SKM-1 treated with dmso at 0.1 percent for 144 hours (cell line): ENCODE measurements at regions not wholly inside any gene's neighbourhood (a gene's known extent, or its start where the extent isn't known, plus 50 kb on each side); places are given as distances from the start of the nearest gene placed in this dataset.

Source experiments
- DNase-seq: peaks from one replicate; lab custom pipeline; 2025; ENCODE audit not compliant: unreplicated experiment; lab: John Stamatoyannopoulos, UW

GRCh38 chr22:47572443-47572842 lies 810.0 kb downstream of the TBC1D22A start:
- no peak for DNase-seq

GRCh38 chr22:47571616-47572015 lies 809.2 kb downstream of the TBC1D22A start:
- DNase-seq: no peak

- no peak for DNase-seq
Observed at GRCh38 chr22:47570851-47571250, 808.4 kb downstream of the TBC1D22A start.

- DNase-seq: no peak
Observed at GRCh38 chr22:47570300-47570685, 807.8 kb downstream of the TBC1D22A start.

- DNase-seq: no peak
Observed at GRCh38 chr22:47569389-47570299, 807.2 kb downstream of the TBC1D22A start.

- DNase-seq: no peak
Observed at GRCh38 chr22:47568700-47569099, 806.2 kb downstream of the TBC1D22A start.

- no peak for DNase-seq
Observed at GRCh38 chr22:47567126-47568090, 805.0 kb downstream of the TBC1D22A start.

- no peak for DNase-seq
Observed at GRCh38 chr22:47566491-47566890, 804.0 kb downstream of the TBC1D22A start.

- no peak for DNase-seq
Observed at GRCh38 chr22:47565607-47566006, 803.2 kb downstream of the TBC1D22A start.

GRCh38 chr22:47564651-47565434 lies 802.4 kb downstream of the TBC1D22A start:
- DNase-seq: no peak

GRCh38 chr22:47564158-47564450 lies 801.7 kb downstream of the TBC1D22A start:
- no peak for DNase-seq

- no peak for DNase-seq
Observed at GRCh38 chr22:47563406-47564157, 801.1 kb downstream of the TBC1D22A start.

GRCh38 chr22:47561766-47562165 lies 799.3 kb downstream of the TBC1D22A start:
- no peak for DNase-seq

GRCh38 chr22:47561115-47561675 lies 798.7 kb downstream of the TBC1D22A start:
- DNase-seq: no peak

- DNase-seq: no peak
Observed at GRCh38 chr22:47558828-47559700, 796.6 kb downstream of the TBC1D22A start.

GRCh38 chr22:47556473-47556872 lies 794.0 kb downstream of the TBC1D22A start:
- no peak for DNase-seq

GRCh38 chr22:47553436-47553835 lies 791.0 kb downstream of the TBC1D22A start:
- DNase-seq: no peak

- DNase-seq: no peak
Observed at GRCh38 chr22:47552541-47553205, 790.2 kb downstream of the TBC1D22A start.

GRCh38 chr22:47552024-47552423 lies 789.6 kb downstream of the TBC1D22A start:
- no peak for DNase-seq
